Osteoblast (primary cell): ENCODE measurements at regions not wholly inside any gene's neighbourhood (a gene's known extent, or its start where the extent isn't known, plus 50 kb on each side); places are given as distances from the start of the nearest gene placed in this dataset.

Experiments used
- DNase-seq: peaks from one replicate; pipeline ENCODE4 v3.0.0; 2011; ENCODE audit warnings: low spot score, mixed read lengths; ENCODE audit not compliant: insufficient read length; ENCODE audit errors: missing footprints
- H2AFZ ChIP-seq: 2 replicates; pipeline ENCODE4 v1.6.0; 2011; ENCODE audit warnings: mild to moderate bottlenecking, low read length
- H3K27ac ChIP-seq: 2 replicates; pipeline ENCODE4 v1.5.1; 2011; ENCODE audit warnings: mild to moderate bottlenecking, low read depth, low read length, moderate library complexity
- H3K27me3 ChIP-seq: 2 replicates; pipeline ENCODE4 v1.6.0; 2012; ENCODE audit warnings: mild to moderate bottlenecking, control low read depth, inconsistent platforms, low read length, moderate library complexity; ENCODE audit not compliant: insufficient read depth
- H3K36me3 ChIP-seq: 2 replicates; pipeline ENCODE4 v1.5.1; 2011; ENCODE audit warnings: mild to moderate bottlenecking, low read length, control low read depth, moderate library complexity; ENCODE audit not compliant: insufficient read depth
- H3K4me1 ChIP-seq: 2 replicates; pipeline ENCODE4 v1.5.1; 2011; ENCODE audit warnings: mild to moderate bottlenecking, low read length, control low read depth, moderate library complexity; ENCODE audit not compliant: insufficient read depth
- H3K4me2 ChIP-seq: 2 replicates; pipeline ENCODE4 v1.6.0; 2011; ENCODE audit warnings: mild to moderate bottlenecking, low read length; ENCODE audit not compliant: insufficient read depth
- H3K4me3 ChIP-seq: fragments of 200-600 bp; sonication (generic); 3 replicates; pipeline ENCODE4 v1.5.1; 2012; ENCODE audit warnings: mild to moderate bottlenecking, low read length, inconsistent platforms; ENCODE audit not compliant: insufficient read depth
- H3K79me2 ChIP-seq: 2 replicates; pipeline ENCODE4 v1.6.0; 2012; ENCODE audit warnings: mild to moderate bottlenecking, low read length, control low read depth, inconsistent platforms; ENCODE audit not compliant: insufficient read depth
- H3K9me3 ChIP-seq: 2 replicates; pipeline ENCODE4 v1.5.1; 2011; ENCODE audit warnings: low read depth, low read length, control low read depth
- H4K20me1 ChIP-seq: 2 replicates; pipeline ENCODE4 v1.6.0; 2012; ENCODE audit warnings: mild to moderate bottlenecking, low read length, control low read depth; ENCODE audit not compliant: insufficient read depth
- CTCF ChIP-seq: IDR thresholded peaks from 2 replicates; pipeline ENCODE4 v1.5.1; 2011; ENCODE audit warnings: mild to moderate bottlenecking, low read depth, low read length, moderate library complexity; ENCODE audit errors: extremely low read depth

GRCh38 chr10:117445992-117446391 lies 70.8 kb upstream of the PDZD8 start:
- Histone ChIP-seq H3K9me3 (peaks cover 2% of the 10 kb centered on the region), H3K4me1 (peaks cover 25% of the 10 kb centered on the region), H3K27ac (no peak overlapping the region), H3K4me3 (no peak overlapping the region), H3K4me2 (no peak overlapping the region), H2AFZ (no peak overlapping the region), H3K36me3 (no peaks in the 10 kb centered on the region), H4K20me1 (no peaks in the 10 kb centered on the region), H3K79me2 (no peaks in the 10 kb centered on the region), H3K27me3 (peaks cover 3% of the 10 kb centered on the region)
- no peak for DNase-seq
- TF ChIP-seq CTCF, result no peak

- Histone ChIP-seq H3K36me3 (no peaks in the 10 kb centered on the region), H3K9me3 (peaks cover under 1% of the 10 kb centered on the region), H4K20me1 (no peaks in the 10 kb centered on the region), H3K4me2 (no peak overlapping the region), H3K4me3 (no peak overlapping the region), H3K79me2 (no peaks in the 10 kb centered on the region), H3K4me1 (peaks cover 38% of the 10 kb centered on the region), H3K27ac (no peak overlapping the region), H3K27me3 (peaks cover 3% of the 10 kb centered on the region), H2AFZ (no peak overlapping the region)
- TF ChIP-seq CTCF, result no peak
- DNase-seq, result no peak
Measured at GRCh38 chr10:117444497-117445040, 69.3 kb upstream of the PDZD8 start.

GRCh38 chr10:117443686-117444041 lies 68.4 kb upstream of the PDZD8 start:
- H3K79me2 ChIP-seq, result no peaks in the 10 kb centered on the region
- no peak overlapping the region for H3K27ac ChIP-seq
- no peak overlapping the region for H3K4me3 ChIP-seq
- no peak for DNase-seq
- no peaks in the 10 kb centered on the region for H3K9me3 ChIP-seq
- H3K4me2 ChIP-seq, result no peak overlapping the region
- peaks cover 3% of the 10 kb centered on the region for H3K27me3 ChIP-seq
- H4K20me1 ChIP-seq, result no peaks in the 10 kb centered on the region
- no peaks in the 10 kb centered on the region for H3K36me3 ChIP-seq
- no peak overlapping the region for H2AFZ ChIP-seq
- TF ChIP-seq CTCF, result no peak
- peaks cover 41% of the 10 kb centered on the region for H3K4me1 ChIP-seq

GRCh38 chr10:117442944-117443685 lies 67.9 kb upstream of the PDZD8 start:
- no peaks in the 10 kb centered on the region for H3K36me3 ChIP-seq
- no peaks in the 10 kb centered on the region for H3K9me3 ChIP-seq
- no peaks in the 10 kb centered on the region for H3K79me2 ChIP-seq
- peak; percentile 92 for TF ChIP-seq CTCF
- peak; percentile 78 for DNase-seq
- peaks cover 41% of the 10 kb centered on the region for H3K4me1 ChIP-seq
- H3K27ac ChIP-seq, result peak overlapping the region; percentile 87
- no peaks in the 10 kb centered on the region for H4K20me1 ChIP-seq
- H3K27me3 ChIP-seq, result peaks cover 3% of the 10 kb centered on the region
- H3K4me3 ChIP-seq, result peak overlapping the region; percentile 30
- peak overlapping the region; percentile 13 for H2AFZ ChIP-seq
- H3K4me2 ChIP-seq, result peak overlapping the region; percentile 80
